Kidney capillary endothelial cell (primary cell): ENCODE measurements at regions not wholly inside any gene's neighbourhood (a gene's known extent, or its start where the extent isn't known, plus 50 kb on each side); places are given as distances from the start of the nearest gene placed in this dataset.
"Not testable (repeated sequence)": the region's sequence is repeated elsewhere in the genome, so short reads cannot be mapped to it uniquely, and the experiment has no call there.

ENCODE experiments used
- DNase-seq: peaks from one replicate; pipeline ENCODE4 v3.0.0-alpha.2; 2018; ENCODE audit warnings: low spot score

GRCh38 chr13:66152596-66152995 lies 1077.5 kb downstream of the PCDH9 start:
- DNase-seq, result no peak

- DNase-seq, result not testable (repeated sequence)
These were observed 1085.8 kb downstream of the PCDH9 start for GRCh38 chr13:66144357-66144756.

- DNase-seq, result no peak
These were observed 1090.4 kb downstream of the PCDH9 start for GRCh38 chr13:66139701-66140100.

GRCh38 chr13:66139250-66139649 lies 1090.9 kb downstream of the PCDH9 start:
- no peak for DNase-seq

GRCh38 chr13:66138172-66138811 lies 1091.8 kb downstream of the PCDH9 start:
- DNase-seq, result no peak

GRCh38 chr13:66137384-66137783 lies 1092.8 kb downstream of the PCDH9 start:
- no peak for DNase-seq

- DNase-seq, result no peak
These were observed 1101.4 kb downstream of the PCDH9 start for GRCh38 chr13:66128692-66129269.

GRCh38 chr13:66128201-66128600 lies 1101.9 kb downstream of the PCDH9 start:
- DNase-seq, result no peak

GRCh38 chr13:66117563-66117962 lies 1112.6 kb downstream of the PCDH9 start:
- no peak for DNase-seq

GRCh38 chr13:66113882-66114526 lies 1116.1 kb downstream of the PCDH9 start:
- DNase-seq, result no peak

GRCh38 chr13:66111628-66112027 lies 1118.5 kb downstream of the PCDH9 start:
- no peak for DNase-seq

GRCh38 chr13:66106246-66106645 lies 1123.9 kb downstream of the PCDH9 start:
- DNase-seq, result no peak

GRCh38 chr13:66102864-66103263 lies 1127.3 kb downstream of the PCDH9 start:
- no peak for DNase-seq

- no peak for DNase-seq
These were observed 1130.3 kb downstream of the PCDH9 start for GRCh38 chr13:66099825-66100224.

GRCh38 chr13:66098931-66099628 lies 1131.1 kb downstream of the PCDH9 start:
- DNase-seq, result no peak

GRCh38 chr13:66089711-66090110 lies 1140.4 kb downstream of the PCDH9 start:
- DNase-seq, result no peak

- DNase-seq, result no peak
These were observed 1142.8 kb downstream of the PCDH9 start for GRCh38 chr13:66087269-66087710.

- DNase-seq, result no peak
These were observed 1152.9 kb downstream of the PCDH9 start for GRCh38 chr13:66077132-66077689.

GRCh38 chr13:66076417-66076816 lies 1153.7 kb downstream of the PCDH9 start:
- DNase-seq, result no peak

GRCh38 chr13:66074018-66074615 lies 1156.0 kb downstream of the PCDH9 start:
- no peak for DNase-seq

- DNase-seq, result not testable (repeated sequence)
These were observed 1158.0 kb downstream of the PCDH9 start for GRCh38 chr13:66072097-66072496.

- DNase-seq, result no peak
These were observed 1158.5 kb downstream of the PCDH9 start for GRCh38 chr13:66071608-66072007.
